ENCODE measurements at regions not wholly inside any gene's neighbourhood (a gene's known extent, or its start where the extent isn't known, plus 50 kb on each side); places are given as distances from the start of the nearest gene placed in this dataset.

- no peak for TF ChIP-seq EZH2 (IDR thresholded peaks at IDR 0.05; ENCODE audit: insufficient read depth, poor library complexity, severe bottlenecking)
- no peak for TF ChIP-seq EZH2phosphoT487 (IDR thresholded peaks at IDR 0.05; ENCODE audit: insufficient read depth, low read depth)
Observed at GRCh38 chr1:213821943-213822334, 165.8 kb upstream of the PROX1 start.

Measured in GM23248 (cell line).